ENCODE measurements at regions not wholly inside any gene's neighbourhood (a gene's known extent, or its start where the extent isn't known, plus 50 kb on each side); places are given as distances from the start of the nearest gene placed in this dataset.
"Not testable (repeated sequence)": the region's sequence is repeated elsewhere in the genome, so short reads cannot be mapped to it uniquely, and the experiment has no call there.

DNA sequence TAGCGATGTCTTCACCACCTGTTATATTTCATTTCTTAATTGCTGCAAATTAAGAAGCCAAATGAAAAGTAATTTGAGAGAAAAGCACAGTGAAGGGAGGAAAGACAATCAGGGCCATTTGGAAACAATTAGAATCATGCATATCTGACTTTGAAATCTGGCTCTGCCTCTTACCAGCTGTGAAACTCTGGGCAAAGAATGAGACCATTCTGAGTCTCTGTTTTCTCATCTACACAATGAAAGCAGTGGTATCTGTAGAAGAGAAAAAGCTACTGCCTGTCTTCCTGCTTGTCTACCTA is 334.5 kb upstream of the CYRIA start:
- in situ Hi-C loops (cut with MboI; ENCODE audit: low sequenced_read_pairs) = no loop called here

DNA sequence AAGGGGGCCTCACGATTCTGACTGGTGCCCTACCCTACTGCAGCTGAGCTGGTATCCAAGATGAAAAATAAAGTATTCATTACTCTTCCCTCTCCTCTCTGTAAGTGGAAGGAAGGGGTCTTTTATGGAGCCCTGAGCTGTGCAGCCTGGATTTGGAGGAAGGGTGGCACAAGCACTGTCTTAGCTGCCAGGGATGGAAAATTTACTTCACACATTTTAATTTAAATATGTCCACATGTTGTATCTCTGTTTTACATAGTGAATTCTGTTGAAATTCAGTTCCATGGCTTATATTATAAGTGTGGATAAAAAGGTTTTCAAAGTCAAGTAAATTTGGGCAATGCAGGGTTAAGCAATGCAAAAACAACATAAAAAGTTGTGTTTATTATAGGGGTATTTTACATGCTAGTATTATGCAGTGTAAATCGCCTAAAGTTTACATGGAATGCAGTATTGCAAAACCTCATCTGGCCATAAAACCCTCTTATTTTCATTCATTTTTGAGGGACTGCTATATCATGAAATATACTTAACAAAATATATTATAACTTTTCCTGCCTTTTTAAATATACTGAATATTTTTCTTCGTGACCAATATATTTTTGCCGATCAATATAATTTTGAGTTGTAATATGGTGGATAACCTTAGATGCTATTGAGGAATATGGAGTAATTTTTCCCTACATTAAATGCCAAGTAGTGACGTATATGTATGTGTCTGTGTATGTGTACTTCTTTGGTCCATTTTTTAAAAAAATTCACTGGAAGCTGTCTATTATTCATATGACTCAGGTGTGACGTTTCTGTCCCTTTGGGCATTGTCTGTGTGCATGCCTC is 333.9 kb upstream of the CYRIA start:
- in situ Hi-C loops (cut with MboI; ENCODE audit: low sequenced_read_pairs) = no loop called here

DNA sequence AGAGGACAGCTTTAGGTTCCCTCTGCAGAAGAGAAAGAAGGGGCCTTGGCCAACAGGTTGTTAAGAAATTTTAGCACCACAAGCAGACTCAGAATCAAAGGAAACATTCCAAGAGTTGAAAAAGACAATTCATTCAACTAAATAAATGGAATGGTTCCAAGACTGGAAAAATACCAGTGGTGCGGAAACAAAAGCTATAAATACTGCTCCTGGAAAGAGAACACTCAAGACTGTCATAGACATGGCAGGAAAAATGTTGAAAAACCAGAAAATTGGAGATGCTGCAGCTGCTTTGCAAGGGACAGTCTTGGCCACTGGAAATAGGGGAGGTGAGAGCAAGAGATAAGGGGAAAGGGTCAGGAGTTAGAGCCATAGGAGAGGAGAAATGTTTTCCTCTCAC is 312.7 kb upstream of the CYRIA start:
- in situ Hi-C loops (cut with MboI; ENCODE audit: low sequenced_read_pairs) = no loop called here

DNA sequence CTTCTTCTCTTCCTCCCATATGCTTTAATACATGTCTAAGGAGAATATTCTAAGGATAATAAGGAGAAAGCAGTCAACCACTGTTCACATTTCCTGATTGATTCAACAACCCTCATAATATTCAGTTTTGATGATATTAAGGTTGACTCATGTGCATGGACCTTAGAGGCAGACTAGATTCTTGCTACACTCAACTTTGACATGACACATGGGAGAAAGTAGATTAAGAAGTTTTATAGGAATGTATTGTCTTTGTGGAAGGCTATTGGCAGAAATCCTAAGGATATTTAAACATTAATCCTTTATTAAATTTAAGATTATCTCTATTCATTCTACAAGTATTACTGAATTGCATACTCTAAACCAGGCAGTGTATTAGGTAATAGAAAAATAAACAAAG is 309.1 kb upstream of the CYRIA start:
- in situ Hi-C loops (cut with MboI; ENCODE audit: low sequenced_read_pairs) = no loop called here

DNA sequence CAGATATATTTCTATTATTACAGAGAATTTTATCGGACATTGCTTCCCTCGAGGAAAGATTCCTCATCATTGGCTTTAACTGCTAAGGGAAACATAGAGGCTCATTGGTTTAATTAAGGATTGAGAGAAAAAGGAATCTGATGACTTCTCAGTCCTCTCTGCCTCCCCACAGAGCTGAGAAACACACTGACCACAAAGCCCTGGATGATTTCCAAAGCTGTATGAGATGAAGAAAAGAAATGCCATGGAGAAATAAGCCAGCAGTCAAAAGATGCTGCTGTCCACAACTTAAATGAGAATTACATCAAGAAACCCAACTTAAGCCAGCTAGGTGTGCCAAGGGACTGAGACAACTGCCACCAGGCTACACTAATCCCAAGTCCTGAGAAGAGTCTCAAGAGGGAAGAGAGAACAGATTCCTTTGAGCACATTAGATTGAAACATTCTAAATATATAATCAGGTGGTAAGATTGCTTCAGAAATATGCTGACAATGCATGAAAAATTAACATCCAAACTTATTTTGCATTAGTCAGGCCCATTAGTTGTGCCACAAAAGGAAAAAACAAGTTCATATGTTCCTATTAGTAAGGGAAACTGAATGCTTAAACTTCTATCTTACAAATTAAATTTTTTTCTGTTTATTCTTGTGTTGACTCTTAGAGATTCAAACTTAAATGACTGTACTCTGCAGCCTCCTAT is 308.1 kb upstream of the CYRIA start:
- in situ Hi-C loops (cut with MboI; ENCODE audit: low sequenced_read_pairs) = no loop called here

DNA sequence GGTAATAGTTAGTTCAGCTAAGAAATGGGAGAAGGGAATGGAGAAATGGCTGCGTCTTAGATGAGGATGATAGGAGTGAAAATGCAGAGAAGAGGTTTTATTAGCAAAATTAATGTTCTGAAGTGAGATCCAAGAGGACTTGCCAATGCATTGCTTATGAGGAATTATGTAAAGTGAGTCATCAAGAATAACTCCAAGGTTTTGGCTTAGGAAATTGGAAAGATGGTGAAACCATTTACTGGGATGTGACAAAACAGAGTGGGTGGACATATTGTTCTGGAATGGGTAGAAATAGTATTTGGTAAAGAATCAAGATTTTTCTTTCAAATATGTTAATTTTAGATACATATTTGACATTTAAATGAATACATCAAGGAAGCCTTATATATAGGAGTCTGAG is 306.6 kb upstream of the CYRIA start:
- in situ Hi-C loops (cut with MboI; ENCODE audit: low sequenced_read_pairs) = no loop called here

- in situ Hi-C loops (cut with MboI; ENCODE audit: low sequenced_read_pairs) = no loop called here
Observed at GRCh38 chr2:16971722-16972234, 306.1 kb upstream of the CYRIA start.

DNA sequence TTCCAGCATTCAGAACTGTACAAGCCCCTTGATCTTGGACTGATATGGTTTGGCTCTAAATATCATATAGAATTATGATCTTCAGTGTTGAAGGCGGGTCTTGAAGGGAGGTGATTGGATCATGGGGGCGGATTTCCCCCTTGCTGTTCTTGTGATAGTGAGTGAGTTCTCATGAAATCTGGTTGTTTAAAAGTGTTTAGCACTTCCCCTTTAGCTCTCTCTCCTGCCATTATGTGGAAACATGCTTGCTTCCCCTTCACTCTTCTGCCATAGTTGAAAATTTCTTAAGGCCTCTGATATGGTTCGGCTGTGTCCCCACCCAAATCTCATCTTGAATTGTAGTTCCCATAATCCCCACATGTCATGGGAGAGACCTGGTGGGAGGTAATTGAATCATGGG is 305.3 kb upstream of the CYRIA start:
- in situ Hi-C loops (cut with MboI; ENCODE audit: low sequenced_read_pairs) = not testable (repeated sequence)

- in situ Hi-C loops (cut with MboI; ENCODE audit: low sequenced_read_pairs) = no loop called here
Observed at GRCh38 chr2:16962505-16962904, 296.9 kb upstream of the CYRIA start.

- in situ Hi-C loops (cut with MboI; ENCODE audit: low sequenced_read_pairs) = no loop called here
Observed at GRCh38 chr2:16960579-16960978, 294.9 kb upstream of the CYRIA start.

DNA sequence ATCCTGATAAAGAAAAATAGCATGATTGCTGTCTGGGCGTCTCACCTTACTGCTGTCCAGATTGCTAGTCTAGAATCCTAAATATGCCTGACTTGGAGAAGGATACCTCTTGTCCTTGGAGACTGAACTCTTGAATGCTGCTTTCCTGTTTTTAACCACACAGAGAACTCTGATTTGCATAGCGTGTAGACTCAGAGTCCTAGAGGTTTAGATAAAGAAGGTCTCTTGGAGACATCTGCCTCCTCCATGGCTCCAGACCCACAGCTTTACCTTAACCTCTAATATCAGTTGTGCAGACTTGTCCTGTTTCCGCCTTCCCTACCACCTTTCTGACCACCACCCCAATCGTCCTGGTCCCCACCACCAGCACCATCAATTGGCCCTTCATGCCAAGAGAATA is 292.6 kb upstream of the CYRIA start:
- in situ Hi-C loops (cut with MboI; ENCODE audit: low sequenced_read_pairs) = no loop called here

DNA sequence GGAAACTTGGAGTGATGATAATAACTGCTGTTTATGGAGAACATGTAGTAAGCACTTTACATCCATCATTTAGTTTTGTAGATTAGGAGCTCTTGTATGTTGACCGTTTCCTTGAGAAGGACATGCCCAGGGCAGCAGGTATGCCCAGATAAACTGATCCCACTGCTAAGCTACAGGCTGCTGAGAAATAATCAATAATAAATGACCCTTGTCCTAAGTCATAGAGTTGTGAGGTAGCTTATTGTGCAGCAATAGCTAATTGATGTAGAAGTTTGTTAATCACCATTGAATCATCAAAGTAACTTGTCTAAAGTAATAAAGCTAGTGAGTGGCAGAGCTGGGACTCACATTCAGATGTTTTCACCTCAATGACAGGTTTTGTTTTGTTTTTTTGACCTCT is 287.2 kb upstream of the CYRIA start:
- in situ Hi-C loops (cut with MboI; ENCODE audit: low sequenced_read_pairs) = no loop called here

DNA sequence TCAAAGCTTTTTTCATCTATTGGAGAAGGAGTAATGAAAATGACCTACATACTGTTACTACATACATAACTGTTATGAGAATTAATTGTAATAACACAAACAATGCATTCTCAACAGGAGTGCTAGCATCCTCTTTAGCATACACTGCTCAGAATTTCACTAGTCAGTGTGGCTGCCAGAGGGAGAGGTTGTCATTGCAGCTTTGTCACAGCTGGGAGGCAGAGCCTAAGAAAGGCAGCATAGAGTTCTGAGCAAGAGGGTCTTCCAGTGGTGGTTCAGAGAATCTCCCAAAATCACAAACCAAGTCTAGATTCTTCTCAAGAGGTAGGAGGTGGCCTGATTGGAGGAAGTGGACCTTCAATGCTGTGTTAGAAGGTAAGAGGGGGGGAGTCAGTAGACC is 286.7 kb upstream of the CYRIA start:
- in situ Hi-C loops (cut with MboI; ENCODE audit: low sequenced_read_pairs) = no loop called here

DNA sequence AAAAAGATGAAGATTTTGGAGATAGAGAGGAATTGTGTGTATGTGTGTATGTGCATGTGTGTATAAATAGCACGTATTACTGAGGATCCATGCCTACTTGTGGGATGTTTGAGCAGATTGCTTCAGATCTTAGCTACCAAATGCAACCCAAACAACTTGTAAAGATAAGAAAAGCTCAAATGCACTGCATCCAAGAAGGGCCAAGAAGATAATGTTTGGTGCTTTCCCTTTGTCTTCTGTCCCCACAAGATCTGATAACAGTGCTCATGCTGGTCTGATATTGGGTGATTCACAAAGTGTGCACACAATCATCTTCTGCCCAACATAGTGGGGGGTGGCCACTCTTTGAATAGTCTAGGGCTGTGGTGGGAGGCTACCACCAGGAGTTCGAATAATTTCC is 284.8 kb upstream of the CYRIA start:
- in situ Hi-C loops (cut with MboI; ENCODE audit: low sequenced_read_pairs) = no loop called here

DNA sequence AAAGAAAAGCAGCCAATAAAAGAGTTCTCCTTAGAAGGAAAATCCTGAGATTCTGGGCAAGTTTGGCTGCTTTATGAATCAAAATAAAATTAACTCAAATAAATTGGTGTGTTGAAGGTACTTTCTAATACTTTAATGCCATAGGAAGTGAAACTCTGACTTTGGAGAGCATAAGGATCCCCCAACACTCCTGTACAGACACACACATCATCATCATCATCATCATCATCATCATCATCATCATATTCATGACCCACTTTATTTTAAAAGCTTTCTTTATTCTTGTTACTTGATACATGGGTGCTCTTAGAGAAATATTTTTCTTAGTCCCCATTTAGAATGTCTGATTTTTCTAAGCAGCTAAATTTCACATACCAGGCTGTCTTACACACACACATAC is 283.1 kb upstream of the CYRIA start:
- in situ Hi-C loops (cut with MboI; ENCODE audit: low sequenced_read_pairs) = no loop called here

DNA sequence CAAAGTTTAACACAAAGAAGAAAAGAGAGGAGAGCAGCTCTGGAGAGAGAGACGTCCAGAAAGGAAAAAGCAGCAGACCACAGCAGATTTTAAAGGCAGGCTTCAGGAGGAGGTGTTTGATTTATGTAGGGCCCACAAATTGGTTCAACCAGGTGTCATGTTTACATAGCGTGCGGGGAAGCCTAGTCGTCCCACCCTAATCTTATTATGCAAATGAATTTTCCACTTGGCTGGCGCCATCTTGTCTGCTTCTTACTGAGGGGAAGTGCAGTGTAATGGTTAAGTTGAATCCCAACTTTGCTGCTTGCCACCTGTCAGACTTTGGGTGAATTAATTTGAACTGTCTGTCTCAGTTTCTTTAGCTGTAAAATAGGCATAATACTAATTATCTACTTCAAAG is 282.4 kb upstream of the CYRIA start:
- in situ Hi-C loops (cut with MboI; ENCODE audit: low sequenced_read_pairs) = no loop called here

DNA sequence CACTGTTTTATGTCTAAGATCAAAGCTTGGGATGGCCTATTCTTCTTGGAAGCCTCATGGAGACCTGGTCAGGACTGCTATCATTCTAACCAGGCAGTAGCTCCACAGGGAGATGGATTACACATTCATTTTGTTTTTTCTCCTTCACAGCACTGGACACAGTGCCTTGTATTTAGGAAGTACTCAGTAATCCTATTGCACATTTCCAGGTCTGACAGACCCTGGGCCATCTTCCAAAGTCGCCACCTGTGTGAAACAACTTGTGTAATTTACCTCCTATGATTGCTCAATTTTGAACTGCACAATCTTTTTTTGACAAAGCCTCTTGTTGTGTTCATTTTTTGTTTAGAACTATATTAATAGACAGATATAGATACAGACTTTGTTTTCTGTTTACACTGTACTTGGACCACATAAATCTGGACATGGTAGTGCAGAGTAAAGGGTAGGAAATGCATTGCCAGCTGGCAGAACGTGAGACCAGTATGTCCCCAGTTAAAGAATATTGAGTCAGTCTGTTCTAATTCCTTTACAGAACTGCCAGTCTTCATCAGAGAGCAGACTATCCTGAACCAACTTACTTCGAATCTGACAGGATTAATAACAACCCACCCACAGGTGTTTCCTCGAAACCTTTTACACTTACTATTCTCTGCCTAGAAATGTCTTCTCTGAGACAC is 277.8 kb upstream of the CYRIA start:
- in situ Hi-C loops (cut with MboI; ENCODE audit: low sequenced_read_pairs) = no loop called here

DNA sequence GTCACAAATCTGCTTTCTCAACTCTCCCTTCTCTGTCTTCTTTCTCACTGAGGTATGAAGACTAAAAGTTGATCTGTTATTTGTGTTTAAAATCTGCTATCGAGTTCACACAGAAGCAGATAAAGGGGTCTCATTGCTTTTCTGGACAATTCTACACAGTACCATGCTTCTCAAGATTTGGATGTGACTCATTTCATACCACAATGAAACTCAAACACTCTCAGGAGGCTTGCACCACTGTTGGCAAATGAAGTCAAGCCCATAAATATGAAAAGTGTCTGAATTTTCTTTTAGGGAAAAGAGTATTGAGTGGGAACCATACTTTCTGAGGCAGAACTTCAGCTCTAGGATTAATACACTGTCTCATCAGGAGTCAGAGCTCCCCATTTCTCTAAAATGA is 274.6 kb upstream of the CYRIA start:
- in situ Hi-C loops (cut with MboI; ENCODE audit: low sequenced_read_pairs) = no loop called here

DNA sequence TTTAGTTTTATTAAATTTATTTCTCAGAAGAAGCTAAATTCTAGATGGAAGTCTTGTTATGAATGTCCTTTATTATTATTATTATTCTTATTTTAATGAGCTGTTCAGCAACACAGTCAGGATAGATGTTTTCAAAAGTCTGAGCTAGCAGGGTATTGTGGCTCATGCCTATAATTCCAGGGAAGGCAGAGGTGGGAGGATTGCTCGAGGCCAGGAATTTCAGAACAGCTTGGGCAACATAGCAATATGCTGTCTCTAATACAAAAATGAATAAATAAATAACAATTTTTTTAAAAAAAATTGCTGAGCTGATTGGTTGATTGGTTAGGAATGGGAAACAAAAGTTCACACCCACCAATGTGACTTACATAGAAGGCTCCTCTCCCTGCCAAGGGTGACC is 274.1 kb upstream of the CYRIA start:
- in situ Hi-C loops (cut with MboI; ENCODE audit: low sequenced_read_pairs) = no loop called here

- in situ Hi-C loops (cut with MboI; ENCODE audit: low sequenced_read_pairs) = no loop called here
Observed at GRCh38 chr2:16933355-16933754, 267.7 kb upstream of the CYRIA start.

DNA sequence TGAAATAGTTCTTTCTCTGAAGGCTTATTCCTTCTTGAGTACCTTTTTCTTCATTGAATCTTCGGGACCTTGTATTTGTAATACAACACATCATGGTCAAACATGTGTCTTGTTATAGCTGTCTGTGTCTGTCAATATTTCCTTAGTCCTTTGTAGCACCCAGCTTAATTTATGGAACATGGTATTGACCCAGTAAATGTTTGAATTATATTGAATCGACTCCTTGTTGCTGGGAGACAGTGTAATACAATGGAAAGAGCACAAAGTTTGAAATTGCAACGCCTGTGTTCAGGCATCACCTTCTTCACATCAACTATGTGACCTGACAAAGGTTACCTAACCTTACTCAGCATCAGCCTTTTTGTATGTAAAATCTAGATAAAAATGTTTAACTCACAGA is 267.2 kb upstream of the CYRIA start:
- in situ Hi-C loops (cut with MboI; ENCODE audit: low sequenced_read_pairs) = no loop called here

DNA sequence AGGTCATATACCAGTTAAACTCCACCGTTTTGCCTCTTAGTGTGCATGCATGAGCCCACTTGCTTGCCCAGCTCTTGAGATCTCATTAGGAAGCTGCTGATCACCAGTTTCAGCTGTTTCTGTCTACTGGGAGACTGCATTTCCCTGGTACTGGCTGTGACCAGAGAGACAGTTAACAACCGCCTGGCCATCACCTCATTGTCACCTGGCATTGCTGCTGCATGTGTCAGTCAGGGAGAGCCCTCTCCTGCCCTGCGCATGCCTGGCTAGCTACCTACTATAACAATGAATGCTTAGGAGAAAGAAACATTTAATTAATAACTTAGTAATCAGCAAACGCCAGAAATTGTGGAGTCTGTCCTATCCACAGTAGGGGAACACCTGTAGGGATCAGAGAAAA is 265.8 kb upstream of the CYRIA start:
- in situ Hi-C loops (cut with MboI; ENCODE audit: low sequenced_read_pairs) = no loop called here

Measured in HL-60/S4 treated with phorbol 12-myristate 13-acetate at 8.2 ng/mL for 4 days and 3 days (cell line).